VCaP (cell line): ENCODE measurements at regions not wholly inside any gene's neighbourhood (a gene's known extent, or its start where the extent isn't known, plus 50 kb on each side); places are given as distances from the start of the nearest gene placed in this dataset.

ENCODE experiments used
- H3K27ac ChIP-seq: fragments of 450-650 bp; 2 replicates; pipeline ENCODE4 v1.5.1; 2017
- TF ChIP-seq, protein P1 (sequence below): fragments of 450-650 bp; conservative IDR thresholded peaks from 2 replicates; pipeline ENCODE4 v1.5.1; 2017; ENCODE audit warnings: mild to moderate bottlenecking, moderate library complexity

DNA sequence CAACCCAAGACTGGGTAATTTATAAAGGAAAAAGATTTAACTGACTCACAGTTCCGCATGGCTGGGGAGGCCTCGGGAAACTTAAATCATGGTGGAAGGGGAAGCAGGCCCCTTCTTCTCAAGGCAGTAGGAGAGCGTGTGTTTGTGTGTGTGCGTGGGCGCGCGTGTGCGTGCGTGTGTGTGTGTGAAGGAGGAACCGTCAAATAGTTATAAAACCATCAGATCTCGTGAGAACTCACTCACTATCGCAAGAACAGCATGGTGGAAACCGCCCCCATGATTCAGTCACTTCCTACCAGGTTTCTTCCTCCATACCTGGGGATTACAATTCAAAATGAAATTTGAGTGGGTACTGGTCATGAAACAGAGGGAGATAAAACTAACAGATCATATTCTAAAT, 220.1 kb upstream of the EYS start:
- no peak overlapping the region for H3K27ac ChIP-seq
- TF ChIP-seq, protein P1, sequence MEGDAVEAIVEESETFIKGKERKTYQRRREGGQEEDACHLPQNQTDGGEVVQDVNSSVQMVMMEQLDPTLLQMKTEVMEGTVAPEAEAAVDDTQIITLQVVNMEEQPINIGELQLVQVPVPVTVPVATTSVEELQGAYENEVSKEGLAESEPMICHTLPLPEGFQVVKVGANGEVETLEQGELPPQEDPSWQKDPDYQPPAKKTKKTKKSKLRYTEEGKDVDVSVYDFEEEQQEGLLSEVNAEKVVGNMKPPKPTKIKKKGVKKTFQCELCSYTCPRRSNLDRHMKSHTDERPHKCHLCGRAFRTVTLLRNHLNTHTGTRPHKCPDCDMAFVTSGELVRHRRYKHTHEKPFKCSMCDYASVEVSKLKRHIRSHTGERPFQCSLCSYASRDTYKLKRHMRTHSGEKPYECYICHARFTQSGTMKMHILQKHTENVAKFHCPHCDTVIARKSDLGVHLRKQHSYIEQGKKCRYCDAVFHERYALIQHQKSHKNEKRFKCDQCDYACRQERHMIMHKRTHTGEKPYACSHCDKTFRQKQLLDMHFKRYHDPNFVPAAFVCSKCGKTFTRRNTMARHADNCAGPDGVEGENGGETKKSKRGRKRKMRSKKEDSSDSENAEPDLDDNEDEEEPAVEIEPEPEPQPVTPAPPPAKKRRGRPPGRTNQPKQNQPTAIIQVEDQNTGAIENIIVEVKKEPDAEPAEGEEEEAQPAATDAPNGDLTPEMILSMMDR, result no peak

DNA sequence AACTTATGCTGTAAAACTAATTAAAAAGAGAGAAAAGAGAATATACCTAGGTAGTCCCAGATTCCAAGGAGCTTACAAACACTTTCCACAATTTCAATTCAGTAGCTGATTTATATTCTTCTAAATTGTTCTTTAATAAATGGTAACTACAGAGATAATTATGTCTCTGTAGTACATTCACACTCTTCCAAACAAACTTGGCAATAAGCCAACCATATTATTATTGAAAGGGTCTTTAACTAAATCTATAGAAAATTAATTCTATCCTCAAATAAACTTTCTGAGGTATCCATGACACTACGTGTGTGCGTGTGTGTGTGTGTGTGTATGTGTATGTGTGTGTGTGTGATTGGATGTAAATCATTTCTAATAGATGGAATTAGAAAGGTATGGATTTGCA, 217.4 kb upstream of the EYS start:
- TF ChIP-seq, protein P1, result no peak
- no peak overlapping the region for H3K27ac ChIP-seq

DNA sequence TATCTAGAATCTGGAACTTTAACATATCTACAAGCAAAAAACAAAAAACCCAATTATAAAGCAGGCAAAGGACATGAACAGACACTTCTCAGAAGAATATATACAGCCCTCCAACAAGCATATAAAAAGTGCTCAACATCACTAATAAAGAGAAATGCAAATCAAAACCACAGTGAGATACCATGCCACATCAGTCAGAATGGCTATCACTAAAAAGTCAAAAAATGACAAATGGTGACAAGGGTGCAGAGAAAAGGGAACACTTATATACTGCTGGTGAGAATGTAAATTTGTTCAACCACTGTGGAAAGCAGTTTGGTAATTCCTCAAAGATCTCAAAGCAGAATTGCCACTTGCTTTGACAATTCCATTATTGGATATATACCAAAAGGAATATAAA, 215.0 kb upstream of the EYS start:
- H3K27ac ChIP-seq, result no peak overlapping the region
- TF ChIP-seq, protein P1, result no peak

DNA sequence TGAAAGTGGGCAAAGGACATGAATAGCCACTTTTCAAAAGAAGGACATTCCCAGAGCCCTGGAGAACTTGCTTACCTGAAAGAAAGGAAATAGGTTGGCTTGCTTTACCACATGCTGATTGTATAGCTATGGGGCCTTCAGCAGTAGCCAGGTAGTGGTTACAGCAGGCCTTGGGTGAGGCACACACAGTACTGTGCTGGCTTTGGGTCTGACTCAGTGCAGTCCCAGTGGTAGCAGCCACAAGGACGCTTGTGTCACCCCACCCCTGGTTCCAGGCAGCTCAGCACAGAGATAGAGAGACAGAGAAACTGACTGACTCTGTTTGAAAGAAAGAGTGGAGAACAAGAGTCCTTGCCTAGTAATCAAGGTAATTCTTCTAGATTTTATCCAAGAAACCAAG, 201.0 kb upstream of the EYS start:
- no peak overlapping the region for H3K27ac ChIP-seq
- TF ChIP-seq, protein P1, result no peak

DNA sequence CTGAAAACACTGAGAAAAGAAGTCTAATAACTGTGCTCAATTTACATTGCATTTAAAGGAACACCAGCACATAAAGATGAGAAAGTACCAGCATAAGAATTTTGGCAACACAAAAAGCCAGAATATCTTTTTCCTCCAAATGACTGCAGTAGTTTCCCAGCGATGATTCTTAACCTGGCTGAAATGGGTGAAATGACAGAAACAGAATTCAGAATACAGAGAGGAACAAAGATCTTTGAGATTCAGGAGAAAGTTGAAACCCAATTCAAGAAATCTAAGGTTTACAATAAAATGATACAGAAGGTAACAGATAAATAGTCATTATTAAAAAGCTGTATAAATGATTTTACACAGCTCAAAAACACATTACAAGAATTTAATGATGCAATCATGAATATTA, 197.0 kb upstream of the EYS start:
- TF ChIP-seq, protein P1, result no peak
- H3K27ac ChIP-seq, result no peak overlapping the region

DNA sequence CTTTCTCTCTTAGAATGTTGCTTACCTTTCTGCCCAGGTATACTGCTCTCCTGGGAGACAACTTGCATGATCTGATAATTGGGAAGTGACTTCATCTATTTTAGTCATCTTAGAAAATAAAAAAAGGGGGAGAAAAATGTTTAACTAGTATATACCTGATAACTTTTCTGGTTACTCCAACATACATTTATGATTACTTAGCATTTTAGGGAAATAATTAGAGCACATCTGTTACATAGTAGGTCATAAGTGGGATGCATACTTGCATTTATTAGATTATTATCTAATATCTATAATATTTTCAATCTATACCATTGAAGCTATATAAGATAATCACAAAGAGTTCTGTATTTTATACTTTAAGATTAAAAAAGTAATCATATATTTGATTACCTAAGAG, 193.9 kb upstream of the EYS start:
- TF ChIP-seq, protein P1, result no peak
- H3K27ac ChIP-seq, result no peak overlapping the region

DNA sequence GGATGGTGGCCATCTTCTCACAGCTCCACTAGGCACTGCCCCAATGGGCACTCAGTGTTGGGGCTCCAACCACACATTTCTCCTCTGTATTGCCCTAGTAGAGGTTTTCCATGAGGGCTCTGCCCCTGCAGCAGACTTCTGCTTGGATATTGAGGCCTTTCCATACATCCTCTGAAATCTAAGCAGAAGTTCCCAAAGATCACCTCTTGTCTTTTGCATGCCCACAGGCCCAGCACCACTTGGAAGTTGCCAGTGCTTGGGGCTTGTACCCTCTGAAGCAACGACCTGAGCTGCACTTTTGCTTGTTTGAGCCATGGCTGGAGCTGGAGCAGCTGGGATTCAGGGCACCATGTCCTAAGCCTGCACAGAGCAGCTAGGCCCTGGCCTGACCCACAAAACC, 189.1 kb upstream of the EYS start:
- H3K27ac ChIP-seq, result no peak overlapping the region
- TF ChIP-seq, protein P1, result no peak

DNA sequence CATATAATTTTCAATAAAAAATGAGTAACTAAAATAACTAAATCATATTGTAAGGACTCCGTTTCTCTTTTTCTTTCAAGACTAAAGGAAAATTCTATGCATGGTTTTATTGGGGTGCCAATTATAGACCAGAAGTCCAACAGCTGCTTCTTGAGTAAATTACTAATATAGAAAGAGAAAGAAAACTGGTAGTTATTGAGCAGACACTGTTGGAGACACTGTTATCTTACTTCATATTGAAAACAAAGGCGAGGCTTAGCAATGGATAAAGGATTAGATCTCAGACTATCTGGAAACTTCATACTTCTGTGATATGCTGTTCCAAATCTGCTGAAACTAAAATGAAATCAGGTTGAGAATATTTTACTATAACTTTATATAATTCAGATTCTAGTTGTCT, 169.6 kb upstream of the EYS start:
- H3K27ac ChIP-seq, result no peak overlapping the region
- TF ChIP-seq, protein P1, result no peak
